Keratinocyte (primary cell): ENCODE measurements at regions not wholly inside any gene's neighbourhood (a gene's known extent, or its start where the extent isn't known, plus 50 kb on each side); places are given as distances from the start of the nearest gene placed in this dataset.

Experiments
- DNase-seq: peaks from one replicate; pipeline ENCODE4 v3.0.0-alpha.2; 2011; ENCODE audit warnings: low read depth, missing footprints, low spot score
- FAIRE-seq: peaks from 2 replicates; lab custom pipeline; 2011; peaks lifted over from hg19 to GRCh38; lab: Jason Lieb, UNC
- H2AFZ ChIP-seq: 2 replicates; pipeline ENCODE4 v1.6.0; 2012; ENCODE audit warnings: low read length, control low read depth, inconsistent platforms; ENCODE audit not compliant: control insufficient read depth
- H3K27ac ChIP-seq: 2 replicates; pipeline ENCODE4 v1.5.1; 2011; ENCODE audit warnings: low read length; ENCODE audit not compliant: control insufficient read depth, insufficient read depth
- H3K27me3 ChIP-seq: 3 replicates; pipeline ENCODE4 v1.6.0; 2011; ENCODE audit warnings: low read length; ENCODE audit not compliant: control insufficient read depth, insufficient read depth; ENCODE audit errors: extremely low read depth
- H3K36me3 ChIP-seq, 2 experiments: 2 replicates in 1 of 2; 3 replicates in 1 of 2; pipeline ENCODE4 v1.5.1; 2011; ENCODE audit warnings: low read length in 2 of 2, mild to moderate bottlenecking in 1 of 2; ENCODE audit not compliant: control insufficient read depth in 2 of 2, insufficient read depth in 2 of 2; ENCODE audit errors: extremely low read depth in 1 of 2
- H3K4me1 ChIP-seq: 3 replicates; pipeline ENCODE4 v1.5.1; 2011; ENCODE audit warnings: low read length; ENCODE audit not compliant: control insufficient read depth, insufficient read depth; ENCODE audit errors: extremely low read depth
- H3K4me2 ChIP-seq: 3 replicates; pipeline ENCODE4 v1.6.0; 2011; ENCODE audit warnings: low read depth, low read length; ENCODE audit not compliant: control insufficient read depth, insufficient read depth; ENCODE audit errors: extremely low read depth
- H3K4me3 ChIP-seq, 3 experiments: fragments of 200-600 bp in 1 of 3; sonication (generic) in 1 of 3; 2 replicates in 2 of 3; 3 replicates in 1 of 3; pipeline ENCODE4 v1.5.1; 2011 to 2016; ENCODE audit warnings: low read length in 3 of 3, mild to moderate bottlenecking in 3 of 3, control low read depth in 2 of 3, inconsistent platforms in 1 of 3, low read depth in 1 of 3, mixed read lengths in 1 of 3, mixed run types in 1 of 3, moderate library complexity in 1 of 3; ENCODE audit not compliant: control insufficient read depth in 2 of 3, insufficient read depth in 2 of 3; ENCODE audit errors: extremely low read depth in 1 of 3
- H3K79me2 ChIP-seq: 2 replicates; pipeline ENCODE4 v1.6.0; 2012; ENCODE audit warnings: low read length; ENCODE audit not compliant: control insufficient read depth, insufficient read depth
- H3K9ac ChIP-seq: 3 replicates; pipeline ENCODE4 v1.6.0; 2011; ENCODE audit warnings: low read length; ENCODE audit not compliant: control insufficient read depth, insufficient read depth; ENCODE audit errors: extremely low read depth
- H3K9me1 ChIP-seq: 3 replicates; pipeline ENCODE4 v1.6.0; 2011; ENCODE audit warnings: low read length; ENCODE audit not compliant: control insufficient read depth, insufficient read depth; ENCODE audit errors: extremely low read depth
- H3K9me3 ChIP-seq: 2 replicates; pipeline ENCODE4 v1.5.1; 2012; ENCODE audit warnings: low read depth, low read length; ENCODE audit not compliant: control insufficient read depth
- H4K20me1 ChIP-seq: 3 replicates; pipeline ENCODE4 v1.6.0; 2011; ENCODE audit warnings: low read length; ENCODE audit not compliant: control insufficient read depth, insufficient read depth; ENCODE audit errors: extremely low read depth
- EZH2 ChIP-seq: IDR thresholded peaks from one replicate; pipeline ENCODE4 v1.6.1; 2012; ENCODE audit warnings: inconsistent platforms, mild to moderate bottlenecking, low read length, moderate library complexity
- dilution Hi-C: fragments of 300-500 bp; cut with MboI; formaldehyde crosslinking; loops from one replicate; pipeline ENCODE4 v1.7.0; 2020; ENCODE audit warnings: low sequenced_read_pairs; ENCODE audit not compliant: extremely low pct_ligation_motif_present
- TF ChIP-seq, protein P1 (sequence below), 3 experiments: IDR thresholded peaks in 1 of 3; conservative IDR thresholded peaks in 1 of 3; optimal IDR thresholded peaks in 1 of 3; 2 replicates in 2 of 3; 3 replicates in 1 of 3; pipeline versions ENCODE3 to v1.5.1; 2011; ENCODE audit warnings: low read length in 3 of 3, mild to moderate bottlenecking in 3 of 3, moderate library complexity in 2 of 3, control low read depth in 1 of 3, inconsistent platforms in 1 of 3; ENCODE audit not compliant: insufficient read depth in 2 of 3; ENCODE audit errors: extremely low read depth in 1 of 3

DNA sequence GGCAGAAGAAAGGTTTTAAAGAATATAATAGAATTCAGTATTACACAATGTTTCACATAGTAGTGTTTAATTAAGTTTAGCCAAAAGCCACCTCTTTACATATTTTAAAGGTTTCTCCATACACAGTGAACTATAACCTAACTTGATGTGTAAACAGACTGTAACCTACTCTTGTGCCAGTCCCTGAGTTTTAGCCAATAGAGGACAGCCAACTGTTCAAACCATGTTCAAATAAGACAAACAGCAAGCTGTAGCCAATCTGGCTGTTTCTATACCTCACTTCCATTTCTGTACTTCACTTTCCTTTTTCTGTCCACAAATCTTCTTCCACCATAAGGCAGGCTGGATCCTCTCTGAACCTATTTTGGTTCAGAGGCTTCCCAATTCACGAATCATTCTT, 65.2 kb downstream of the TEX13C start:
- Histone ChIP-seq H3K9ac (no peak overlapping the region), H3K27me3 (no peaks in the 10 kb centered on the region), H3K79me2 (no peaks in the 10 kb centered on the region), H3K9me1 (no peaks in the 10 kb centered on the region), H3K4me2 (no peak overlapping the region), H3K27ac (no peak overlapping the region), H3K4me1 (no peaks in the 10 kb centered on the region), H3K36me3 (no peaks in the 10 kb centered on the region), H4K20me1 (no peaks in the 10 kb centered on the region), H3K4me3 (no peak overlapping the region), H2AFZ (no peak overlapping the region), H3K9me3 (no peaks in the 10 kb centered on the region)
- DNase-seq: no peak
- FAIRE-seq: no peak
- no peak for TF ChIP-seq EZH2
- TF ChIP-seq, protein P1, sequence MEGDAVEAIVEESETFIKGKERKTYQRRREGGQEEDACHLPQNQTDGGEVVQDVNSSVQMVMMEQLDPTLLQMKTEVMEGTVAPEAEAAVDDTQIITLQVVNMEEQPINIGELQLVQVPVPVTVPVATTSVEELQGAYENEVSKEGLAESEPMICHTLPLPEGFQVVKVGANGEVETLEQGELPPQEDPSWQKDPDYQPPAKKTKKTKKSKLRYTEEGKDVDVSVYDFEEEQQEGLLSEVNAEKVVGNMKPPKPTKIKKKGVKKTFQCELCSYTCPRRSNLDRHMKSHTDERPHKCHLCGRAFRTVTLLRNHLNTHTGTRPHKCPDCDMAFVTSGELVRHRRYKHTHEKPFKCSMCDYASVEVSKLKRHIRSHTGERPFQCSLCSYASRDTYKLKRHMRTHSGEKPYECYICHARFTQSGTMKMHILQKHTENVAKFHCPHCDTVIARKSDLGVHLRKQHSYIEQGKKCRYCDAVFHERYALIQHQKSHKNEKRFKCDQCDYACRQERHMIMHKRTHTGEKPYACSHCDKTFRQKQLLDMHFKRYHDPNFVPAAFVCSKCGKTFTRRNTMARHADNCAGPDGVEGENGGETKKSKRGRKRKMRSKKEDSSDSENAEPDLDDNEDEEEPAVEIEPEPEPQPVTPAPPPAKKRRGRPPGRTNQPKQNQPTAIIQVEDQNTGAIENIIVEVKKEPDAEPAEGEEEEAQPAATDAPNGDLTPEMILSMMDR (optimal IDR thresholded peaks at IDR 0.05 in 1 of 3, IDR thresholded peaks at IDR 0.05 in 1 of 3, conservative IDR thresholded peaks at IDR 0.05 in 1 of 3; ENCODE audit: extremely low read depth in 1 of 3, insufficient read depth in 2 of 3, low read length in 3 of 3): no peak
- dilution Hi-C loops: no loop called here

DNA sequence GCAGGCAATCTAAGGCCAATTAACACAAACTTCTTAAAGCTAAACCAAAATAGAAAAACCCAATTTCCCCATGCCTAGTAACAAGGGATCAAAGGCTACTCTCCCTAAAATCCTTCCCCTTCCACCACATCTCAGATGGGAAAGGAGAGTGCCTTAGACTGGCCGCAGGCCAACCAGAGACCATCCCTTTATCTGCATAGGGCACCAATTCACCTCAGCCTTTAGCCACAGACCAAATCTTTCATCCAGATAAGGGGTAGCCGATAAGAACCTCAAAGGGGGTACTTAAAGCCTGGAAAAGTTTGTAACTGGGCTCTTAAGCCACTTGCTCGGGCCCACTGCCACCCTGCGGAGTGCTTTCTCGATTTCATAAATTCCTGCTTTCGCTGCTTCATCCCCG, 68.3 kb downstream of the TEX13C start:
- Histone ChIP-seq H3K27ac (no peak overlapping the region), H3K79me2 (no peaks in the 10 kb centered on the region), H3K36me3 (no peaks in the 10 kb centered on the region), H3K4me1 (no peaks in the 10 kb centered on the region), H3K9ac (no peak overlapping the region), H2AFZ (no peak overlapping the region), H3K9me3 (no peaks in the 10 kb centered on the region), H3K4me3 (no peak overlapping the region), H3K27me3 (no peaks in the 10 kb centered on the region), H4K20me1 (no peaks in the 10 kb centered on the region), H3K4me2 (no peak overlapping the region), H3K9me1 (no peaks in the 10 kb centered on the region)
- no peak for FAIRE-seq
- dilution Hi-C loops: no loop called here
- no peak for DNase-seq
- TF ChIP-seq EZH2: no peak
- TF ChIP-seq, protein P1 (optimal IDR thresholded peaks at IDR 0.05 in 1 of 3, IDR thresholded peaks at IDR 0.05 in 1 of 3, conservative IDR thresholded peaks at IDR 0.05 in 1 of 3; ENCODE audit: extremely low read depth in 1 of 3, insufficient read depth in 2 of 3, low read length in 3 of 3): no peak
